BLaER1 (cell line): ENCODE measurements at regions not wholly inside any gene's neighbourhood (a gene's known extent, or its start where the extent isn't known, plus 50 kb on each side); places are given as distances from the start of the nearest gene placed in this dataset.
A peak's percentile ranks its signal among the peaks of the same experiment; 100 is the strongest.

Experiments used
- H3K27ac ChIP-seq: shearing (Covaris generic); formaldehyde crosslinking; 2 replicates; pipeline ENCODE4 v1.8.1; 2022
- H3K27me3 ChIP-seq: shearing (Covaris generic); formaldehyde crosslinking; 2 replicates; pipeline ENCODE4 v1.8.1; 2022
- H3K36me3 ChIP-seq: shearing (Covaris generic); formaldehyde crosslinking; 2 replicates; pipeline ENCODE4 v1.8.1; 2022
- H3K4me1 ChIP-seq: shearing (Covaris generic); formaldehyde crosslinking; 2 replicates; pipeline ENCODE4 v1.8.1; 2022
- H3K4me2 ChIP-seq: shearing (Covaris generic); formaldehyde crosslinking; 2 replicates; pipeline ENCODE4 v1.8.1; 2022
- H3K4me3 ChIP-seq: shearing (Covaris generic); formaldehyde crosslinking; 2 replicates; pipeline ENCODE4 v1.8.1; 2022
- H3K9ac ChIP-seq: shearing (Covaris generic); formaldehyde crosslinking; 2 replicates; pipeline ENCODE4 v1.8.1; 2022
- H3K9me3 ChIP-seq: shearing (Covaris generic); formaldehyde crosslinking; 2 replicates; pipeline ENCODE4 v1.8.1; 2022
- H4K20me1 ChIP-seq: shearing (Covaris generic); formaldehyde crosslinking; 2 replicates; pipeline ENCODE4 v1.8.1; 2022
- Cebpa-rat ChIP-seq: shearing (Covaris generic); IDR thresholded peaks from 2 replicates; pipeline ENCODE4 v1.8.1; 2022

GRCh38 chr7:106466867-106467266, 182.1 kb upstream of the NAMPT start:
- Histone ChIP-seq H3K4me1 (peaks cover 38% of the 10 kb centered on the region), H4K20me1 (no peaks in the 10 kb centered on the region), H3K27ac (no peak overlapping the region), H3K27me3 (no peaks in the 10 kb centered on the region), H3K9ac (no peak overlapping the region), H3K4me3 (no peak overlapping the region), H3K9me3 (no peaks in the 10 kb centered on the region), H3K36me3 (no peaks in the 10 kb centered on the region), H3K4me2 (no peak overlapping the region)
- TF ChIP-seq Cebpa-rat = no peak

- no peak for TF ChIP-seq Cebpa-rat
- Histone ChIP-seq H3K27ac (no peak overlapping the region), H3K9ac (no peak overlapping the region), H4K20me1 (no peaks in the 10 kb centered on the region), H3K27me3 (no peaks in the 10 kb centered on the region), H3K9me3 (no peaks in the 10 kb centered on the region), H3K4me3 (no peak overlapping the region), H3K36me3 (no peaks in the 10 kb centered on the region), H3K4me1 (peaks cover 38% of the 10 kb centered on the region), H3K4me2 (peak overlapping the region; percentile 44)
Observed at GRCh38 chr7:106465704-106466468, 181.1 kb upstream of the NAMPT start.

- no peaks in the 10 kb centered on the region for H3K9me3 ChIP-seq
- no peak overlapping the region for H3K9ac ChIP-seq
- H3K27ac ChIP-seq = no peak overlapping the region
- no peak overlapping the region for H3K4me3 ChIP-seq
- H3K4me1 ChIP-seq = peaks cover 36% of the 10 kb centered on the region
- H3K27me3 ChIP-seq = no peaks in the 10 kb centered on the region
- TF ChIP-seq Cebpa-rat = no peak
- H3K36me3 ChIP-seq = no peaks in the 10 kb centered on the region
- H4K20me1 ChIP-seq = no peaks in the 10 kb centered on the region
- H3K4me2 ChIP-seq = 0 out of 2 replicates have a peak overlapping the region, but pooled peaks have one; percentile 44
Observed at GRCh38 chr7:106464651-106465050, 179.9 kb upstream of the NAMPT start.

GRCh38 chr7:106463851-106464611, 179.2 kb upstream of the NAMPT start:
- no peaks in the 10 kb centered on the region for H3K36me3 ChIP-seq
- no peak overlapping the region for H3K4me3 ChIP-seq
- H3K27me3 ChIP-seq = no peaks in the 10 kb centered on the region
- H3K27ac ChIP-seq = no peak overlapping the region
- no peaks in the 10 kb centered on the region for H4K20me1 ChIP-seq
- H3K4me1 ChIP-seq = peaks cover 30% of the 10 kb centered on the region
- H3K9ac ChIP-seq = no peak overlapping the region
- no peak overlapping the region for H3K4me2 ChIP-seq
- no peaks in the 10 kb centered on the region; the same call in 1 of the 2 replicates for H3K9me3 ChIP-seq
- TF ChIP-seq Cebpa-rat = no peak

GRCh38 chr7:106462914-106463482, 178.2 kb upstream of the NAMPT start:
- H3K9me3 ChIP-seq = peaks cover under 1% of the 10 kb centered on the region
- H3K9ac ChIP-seq = no peak overlapping the region
- H4K20me1 ChIP-seq = no peaks in the 10 kb centered on the region
- no peak overlapping the region for H3K27ac ChIP-seq
- H3K36me3 ChIP-seq = no peaks in the 10 kb centered on the region
- H3K27me3 ChIP-seq = no peaks in the 10 kb centered on the region
- TF ChIP-seq Cebpa-rat = no peak
- H3K4me2 ChIP-seq = no peak overlapping the region
- H3K4me1 ChIP-seq = peaks cover 20% of the 10 kb centered on the region
- no peak overlapping the region for H3K4me3 ChIP-seq

GRCh38 chr7:106462365-106462859, 177.6 kb upstream of the NAMPT start:
- H3K4me2 ChIP-seq = no peak overlapping the region
- H3K4me1 ChIP-seq = peaks cover 18% of the 10 kb centered on the region
- H3K9me3 ChIP-seq = peaks cover 7% of the 10 kb centered on the region
- TF ChIP-seq Cebpa-rat = no peak
- no peak overlapping the region for H3K4me3 ChIP-seq
- H3K9ac ChIP-seq = no peak overlapping the region
- no peaks in the 10 kb centered on the region for H3K36me3 ChIP-seq
- H3K27ac ChIP-seq = no peak overlapping the region
- no peaks in the 10 kb centered on the region for H3K27me3 ChIP-seq
- H4K20me1 ChIP-seq = no peaks in the 10 kb centered on the region

- Histone ChIP-seq H3K4me1 (peaks cover 12% of the 10 kb centered on the region), H3K27me3 (no peaks in the 10 kb centered on the region), H3K9ac (no peak overlapping the region), H3K27ac (no peak overlapping the region), H3K36me3 (no peaks in the 10 kb centered on the region), H3K9me3 (peaks cover 21% of the 10 kb centered on the region), H4K20me1 (no peaks in the 10 kb centered on the region), H3K4me2 (no peak overlapping the region), H3K4me3 (no peak overlapping the region)
- no peak for TF ChIP-seq Cebpa-rat
Observed at GRCh38 chr7:106460792-106461254, 176.0 kb upstream of the NAMPT start.

- Histone ChIP-seq H3K27ac (no peak overlapping the region), H3K4me3 (no peak overlapping the region), H3K36me3 (no peaks in the 10 kb centered on the region), H3K9ac (no peak overlapping the region), H3K4me1 (no peaks in the 10 kb centered on the region), H3K27me3 (no peaks in the 10 kb centered on the region), H3K4me2 (no peak overlapping the region), H3K9me3 (peaks cover 26% of the 10 kb centered on the region), H4K20me1 (no peaks in the 10 kb centered on the region)
- no peak for TF ChIP-seq Cebpa-rat
Observed at GRCh38 chr7:106459397-106460072, 174.8 kb upstream of the NAMPT start.

- H3K4me3 ChIP-seq = no peak overlapping the region
- H3K27me3 ChIP-seq = no peaks in the 10 kb centered on the region
- H3K9ac ChIP-seq = no peak overlapping the region
- no peak overlapping the region for H3K4me2 ChIP-seq
- no peaks in the 10 kb centered on the region for H3K4me1 ChIP-seq
- no peaks in the 10 kb centered on the region for H3K36me3 ChIP-seq
- no peak overlapping the region for H3K27ac ChIP-seq
- peaks cover 35% of the 10 kb centered on the region for H3K9me3 ChIP-seq
- TF ChIP-seq Cebpa-rat = no peak
- no peaks in the 10 kb centered on the region for H4K20me1 ChIP-seq
Observed at GRCh38 chr7:106457678-106458077, 172.9 kb upstream of the NAMPT start.
